ENCODE measurements at regions not wholly inside any gene's neighbourhood (a gene's known extent, or its start where the extent isn't known, plus 50 kb on each side); places are given as distances from the start of the nearest gene placed in this dataset.
"Not testable (repeated sequence)": the region's sequence is repeated elsewhere in the genome, so short reads cannot be mapped to it uniquely, and the experiment has no call there.

- ChIA-PET CTCF (no interaction called here), POLR2A (no interaction called here)
- TF ChIP-seq CTCF (IDR thresholded peaks at IDR 0.05; ENCODE audit: insufficient read depth, low read length, missing control alignments) = no peak
- DNase-seq (ENCODE audit: low read depth, low spot score) = no peak
- no peak overlapping the region for H3K4me3 ChIP-seq (ENCODE audit: low read depth, low read length)
Measured at GRCh38 chr11:134978388-134979088, 566.5 kb upstream of the B3GAT1 start.

GRCh38 chr11:134976551-134976950 lies 564.5 kb upstream of the B3GAT1 start:
- H3K4me3 ChIP-seq (ENCODE audit: low read depth, low read length) = no peak overlapping the region
- no peak for TF ChIP-seq CTCF (IDR thresholded peaks at IDR 0.05; ENCODE audit: insufficient read depth, low read length, missing control alignments)
- DNase-seq (ENCODE audit: low read depth, low spot score) = no peak
- CTCF ChIA-PET = no interaction called here
- POLR2A ChIA-PET = no interaction called here

DNA sequence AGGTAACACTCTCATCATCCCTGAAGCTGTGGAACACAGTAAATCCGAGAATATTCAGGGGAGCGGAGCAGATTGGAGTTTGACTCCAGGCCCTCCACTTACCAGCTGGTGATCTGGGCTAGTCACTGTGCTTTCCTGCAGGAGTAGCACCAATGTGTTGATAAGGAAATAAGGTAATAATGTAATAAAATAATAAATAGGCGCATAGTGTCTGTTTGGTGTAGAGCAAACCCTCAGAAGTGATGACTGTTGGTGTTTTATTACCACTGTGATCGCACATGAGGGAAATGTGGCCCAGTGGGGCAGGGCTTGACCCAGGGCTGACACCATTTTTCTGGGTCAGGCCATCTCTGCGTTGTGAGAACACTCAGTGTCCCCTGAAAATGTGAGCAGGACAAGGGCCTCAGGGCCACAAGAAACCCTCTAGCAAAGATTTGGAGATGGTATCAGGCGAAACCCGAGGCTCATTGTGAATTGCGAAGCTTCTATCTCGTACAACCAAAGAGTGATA lies 563.9 kb upstream of the B3GAT1 start:
- ChIA-PET POLR2A (no interaction called here), CTCF (no interaction called here)
- no peak for DNase-seq (ENCODE audit: low read depth, low spot score)
- no peak for TF ChIP-seq CTCF (IDR thresholded peaks at IDR 0.05; ENCODE audit: insufficient read depth, low read length, missing control alignments)
- no peak overlapping the region for H3K4me3 ChIP-seq (ENCODE audit: low read depth, low read length)

- no peak for DNase-seq (ENCODE audit: low read depth, low spot score)
- TF ChIP-seq CTCF (IDR thresholded peaks at IDR 0.05; ENCODE audit: insufficient read depth, low read length, missing control alignments) = no peak
- H3K4me3 ChIP-seq (ENCODE audit: low read depth, low read length) = no peak overlapping the region
- POLR2A ChIA-PET = no interaction called here
- CTCF ChIA-PET = no interaction called here
Measured at GRCh38 chr11:134973801-134974200, 561.8 kb upstream of the B3GAT1 start.

DNA sequence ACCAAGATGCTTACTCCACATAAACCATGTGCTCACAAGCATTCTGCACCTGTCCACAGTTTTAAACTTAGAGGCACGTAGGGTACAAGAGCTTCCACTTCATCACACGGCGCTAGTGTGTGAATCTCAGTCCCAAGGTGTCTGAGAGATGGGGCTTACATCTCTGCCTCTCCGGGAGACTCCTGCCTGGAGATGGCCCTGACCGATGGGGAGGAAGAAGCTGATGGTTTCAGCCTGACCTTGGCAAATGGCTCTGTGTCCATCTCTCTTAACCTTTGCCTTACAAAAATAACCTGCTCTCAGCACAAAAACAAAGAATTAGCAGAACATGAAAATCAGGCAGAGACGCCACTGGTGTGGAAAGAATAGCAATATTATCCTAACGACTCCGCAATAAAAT lies 559.3 kb upstream of the B3GAT1 start:
- H3K4me3 ChIP-seq (ENCODE audit: low read depth, low read length) = no peak overlapping the region
- ChIA-PET CTCF (no interaction called here), POLR2A (no interaction called here)
- TF ChIP-seq CTCF (IDR thresholded peaks at IDR 0.05; ENCODE audit: insufficient read depth, low read length, missing control alignments) = no peak
- no peak for DNase-seq (ENCODE audit: low read depth, low spot score)

- H3K4me3 ChIP-seq (ENCODE audit: low read depth, low read length) = no peak overlapping the region
- TF ChIP-seq CTCF (IDR thresholded peaks at IDR 0.05; ENCODE audit: insufficient read depth, low read length, missing control alignments) = no peak
- ChIA-PET POLR2A (no interaction called here), CTCF (no interaction called here)
- no peak for DNase-seq (ENCODE audit: low read depth, low spot score)
Measured at GRCh38 chr11:134967746-134968145, 555.7 kb upstream of the B3GAT1 start.

DNA sequence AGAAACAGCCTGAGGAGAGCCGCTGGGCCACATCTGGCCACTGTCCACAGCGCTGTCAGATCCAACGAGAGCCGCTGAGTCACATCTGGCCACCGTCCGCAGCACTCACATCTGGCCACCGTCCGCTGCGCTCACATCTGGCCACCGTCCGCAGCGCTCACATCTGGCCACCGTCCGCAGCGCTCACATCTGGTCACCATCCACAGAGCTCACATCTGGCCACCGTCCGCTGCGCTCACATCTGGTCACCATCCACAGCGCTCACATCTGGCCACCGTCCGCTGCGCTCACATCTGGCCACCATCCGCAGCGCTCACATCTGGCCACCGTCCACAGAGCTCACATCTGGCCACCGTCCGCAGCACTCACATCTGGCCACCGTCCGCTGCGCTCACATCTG lies 549.3 kb upstream of the B3GAT1 start:
- CTCF ChIA-PET; H3K4me3 ChIP-seq (ENCODE audit: low read depth, low read length); DNase-seq (ENCODE audit: low read depth, low spot score); POLR2A ChIA-PET: not testable (repeated sequence)

Data from AG04449 (cell line).